ENCODE measurements at regions not wholly inside any gene's neighbourhood (a gene's known extent, or its start where the extent isn't known, plus 50 kb on each side); places are given as distances from the start of the nearest gene placed in this dataset.

- no peaks in the 10 kb centered on the region for H3K36me3 ChIP-seq (ENCODE audit: low read depth)
- intact Hi-C loops (cut with micrococcal nuclease; ENCODE audit: unreplicated experiment), result no loop called here
- no peak for DNase-seq
- no peak overlapping the region for H3K4me2 ChIP-seq
- no peaks in the 10 kb centered on the region for H3K9me3 ChIP-seq (ENCODE audit: insufficient read depth, low read depth)
- H2AFZ ChIP-seq, result no peak overlapping the region
- no peaks in the 10 kb centered on the region for H4K20me1 ChIP-seq (ENCODE audit: insufficient read depth)
- ChIA-PET CTCF (no interaction called here), POLR2A (ENCODE audit: unreplicated experiment) (no interaction called here)
- no peak overlapping the region for H3K4me3 ChIP-seq
- no TSS peak for BruUV-seq (replicated peaks)
- no peaks in the 10 kb centered on the region for H3F3A ChIP-seq (ENCODE audit: insufficient read depth, low read depth)
- H3K4me1 ChIP-seq (replicated peaks; ENCODE audit: insufficient read depth), result no peaks in the 10 kb centered on the region
- H3K27ac ChIP-seq, result no peak overlapping the region
- no peaks in the 10 kb centered on the region for H3K27me3 ChIP-seq (ENCODE audit: insufficient read depth, low read depth)
- H3K9me2 ChIP-seq (ENCODE audit: insufficient read depth), result no peaks in the 10 kb centered on the region
- no peak for TF ChIP-seq EZH2 (IDR thresholded peaks at IDR 0.05; ENCODE audit: low read depth)
- TF ChIP-seq, protein P1, sequence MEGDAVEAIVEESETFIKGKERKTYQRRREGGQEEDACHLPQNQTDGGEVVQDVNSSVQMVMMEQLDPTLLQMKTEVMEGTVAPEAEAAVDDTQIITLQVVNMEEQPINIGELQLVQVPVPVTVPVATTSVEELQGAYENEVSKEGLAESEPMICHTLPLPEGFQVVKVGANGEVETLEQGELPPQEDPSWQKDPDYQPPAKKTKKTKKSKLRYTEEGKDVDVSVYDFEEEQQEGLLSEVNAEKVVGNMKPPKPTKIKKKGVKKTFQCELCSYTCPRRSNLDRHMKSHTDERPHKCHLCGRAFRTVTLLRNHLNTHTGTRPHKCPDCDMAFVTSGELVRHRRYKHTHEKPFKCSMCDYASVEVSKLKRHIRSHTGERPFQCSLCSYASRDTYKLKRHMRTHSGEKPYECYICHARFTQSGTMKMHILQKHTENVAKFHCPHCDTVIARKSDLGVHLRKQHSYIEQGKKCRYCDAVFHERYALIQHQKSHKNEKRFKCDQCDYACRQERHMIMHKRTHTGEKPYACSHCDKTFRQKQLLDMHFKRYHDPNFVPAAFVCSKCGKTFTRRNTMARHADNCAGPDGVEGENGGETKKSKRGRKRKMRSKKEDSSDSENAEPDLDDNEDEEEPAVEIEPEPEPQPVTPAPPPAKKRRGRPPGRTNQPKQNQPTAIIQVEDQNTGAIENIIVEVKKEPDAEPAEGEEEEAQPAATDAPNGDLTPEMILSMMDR (conservative IDR thresholded peaks at IDR 0.05), result no peak
- no peaks in the 10 kb centered on the region for H3K79me2 ChIP-seq (ENCODE audit: low read depth)
These were observed 403.3 kb downstream of the LIG4 start for GRCh38 chr13:107812014-107812412.

GRCh38 chr13:107811233-107812013 lies 403.9 kb downstream of the LIG4 start:
- Histone ChIP-seq H3K9me3 (ENCODE audit: insufficient read depth, low read depth) (no peaks in the 10 kb centered on the region), H3K4me1 (replicated peaks; ENCODE audit: insufficient read depth) (no peaks in the 10 kb centered on the region), H3K4me3 (no peak overlapping the region), H4K20me1 (ENCODE audit: insufficient read depth) (no peaks in the 10 kb centered on the region), H3K36me3 (ENCODE audit: low read depth) (no peaks in the 10 kb centered on the region), H3K27ac (no peak overlapping the region), H3K9me2 (ENCODE audit: insufficient read depth) (no peaks in the 10 kb centered on the region), H3K27me3 (ENCODE audit: insufficient read depth, low read depth) (no peaks in the 10 kb centered on the region), H3K4me2 (no peak overlapping the region), H2AFZ (no peak overlapping the region), H3K79me2 (ENCODE audit: low read depth) (no peaks in the 10 kb centered on the region), H3F3A (ENCODE audit: insufficient read depth, low read depth) (no peaks in the 10 kb centered on the region)
- DNase-seq, result no peak
- TF ChIP-seq, protein P1 (conservative IDR thresholded peaks at IDR 0.05), result no peak
- TF ChIP-seq EZH2 (IDR thresholded peaks at IDR 0.05; ENCODE audit: low read depth), result no peak
- CTCF ChIA-PET, result no interaction called here
- POLR2A ChIA-PET (ENCODE audit: unreplicated experiment), result no interaction called here
- intact Hi-C loops (cut with micrococcal nuclease; ENCODE audit: unreplicated experiment), result no loop called here
- no TSS peak for BruUV-seq (replicated peaks)

GRCh38 chr13:107809125-107809524 lies 406.2 kb downstream of the LIG4 start:
- H3K27ac ChIP-seq, result no peak overlapping the region
- H4K20me1 ChIP-seq (ENCODE audit: insufficient read depth), result no peaks in the 10 kb centered on the region
- DNase-seq, result no peak
- POLR2A ChIA-PET (ENCODE audit: unreplicated experiment), result no interaction called here
- H3K79me2 ChIP-seq (ENCODE audit: low read depth), result no peaks in the 10 kb centered on the region
- H3K4me3 ChIP-seq, result no peak overlapping the region
- H3F3A ChIP-seq (ENCODE audit: insufficient read depth, low read depth), result no peaks in the 10 kb centered on the region
- intact Hi-C loops (cut with micrococcal nuclease; ENCODE audit: unreplicated experiment), result no loop called here
- no peak overlapping the region for H3K4me2 ChIP-seq
- CTCF ChIA-PET, result no interaction called here
- no TSS peak for BruUV-seq (replicated peaks)
- H3K36me3 ChIP-seq (ENCODE audit: low read depth), result no peaks in the 10 kb centered on the region
- no peak for TF ChIP-seq EZH2 (IDR thresholded peaks at IDR 0.05; ENCODE audit: low read depth)
- TF ChIP-seq, protein P1 (conservative IDR thresholded peaks at IDR 0.05), result no peak
- no peak overlapping the region for H2AFZ ChIP-seq
- H3K27me3 ChIP-seq (ENCODE audit: insufficient read depth, low read depth), result no peaks in the 10 kb centered on the region
- no peaks in the 10 kb centered on the region for H3K9me3 ChIP-seq (ENCODE audit: insufficient read depth, low read depth)
- H3K9me2 ChIP-seq (ENCODE audit: insufficient read depth), result no peaks in the 10 kb centered on the region
- no peaks in the 10 kb centered on the region for H3K4me1 ChIP-seq (replicated peaks; ENCODE audit: insufficient read depth)
